Lung (tissue), 11 donors: ENCODE measurements at regions not wholly inside any gene's neighbourhood (a gene's known extent, or its start where the extent isn't known, plus 50 kb on each side); places are given as distances from the start of the nearest gene placed in this dataset.
A peak's percentile ranks its signal among the peaks of the same experiment; 100 is the strongest.

Experiments
- ATAC-seq: fragments of 200-7000 bp; cut with Tn5 transposase; one replicate; pipeline ENCODE4 v1.9.1; 2020; ENCODE audit warnings: moderate number of reproducible peaks; ENCODE audit not compliant: insufficient read depth, low FRiP score
- DNase-seq, 3 donors: peaks; one replicate each; pipeline ENCODE4 v3.0.0-alpha.2; 2013 to 2017
- H3K27ac ChIP-seq, 2 donors: one replicate each; pipeline ENCODE4 v1.5.1; 2013; ENCODE audit warnings: mild to moderate bottlenecking in 2 of 2, moderate library complexity in 2 of 2, control low read depth in 1 of 2, inconsistent platforms in 1 of 2, low read depth in 1 of 2, low read length in 1 of 2
- H3K27me3 ChIP-seq, 3 donors: one replicate each; pipeline ENCODE4 v1.5.1; 2013; ENCODE audit warnings: low read length in 2 of 3; ENCODE audit not compliant: control insufficient read depth in 3 of 3, insufficient read depth in 3 of 3
- H3K36me3 ChIP-seq, 4 donors: one replicate each; pipeline ENCODE4 v1.5.1; 2013; ENCODE audit warnings: low read length in 4 of 4, mild to moderate bottlenecking in 1 of 4, moderate library complexity in 1 of 4; ENCODE audit not compliant: control insufficient read depth in 4 of 4, insufficient read depth in 4 of 4
- H3K4me1 ChIP-seq, 5 donors: one replicate each; pipeline ENCODE4 v1.5.1; 2013; ENCODE audit warnings: low read length in 5 of 5, mild to moderate bottlenecking in 2 of 5, moderate library complexity in 1 of 5; ENCODE audit not compliant: control insufficient read depth in 5 of 5, insufficient read depth in 5 of 5
- H3K4me3 ChIP-seq: one replicate; pipeline ENCODE4 v1.5.1; 2013; ENCODE audit warnings: mild to moderate bottlenecking, control low read depth, moderate library complexity
- H3K9ac ChIP-seq, 2 donors: one replicate each; pipeline ENCODE4 v1.5.1; 2013; ENCODE audit warnings: low read length in 2 of 2, control low read depth in 1 of 2; ENCODE audit not compliant: insufficient read depth in 1 of 2
- H3K9me3 ChIP-seq, 4 donors: one replicate each; pipeline ENCODE4 v1.5.1; 2013; ENCODE audit warnings: low read length in 3 of 4, mild to moderate bottlenecking in 1 of 4, moderate library complexity in 1 of 4; ENCODE audit not compliant: control insufficient read depth in 4 of 4, insufficient read depth in 3 of 4
- WGBS, 2 donors: extraction: QIAGEN DNeasy Blood & Tissue Kit; methylation state at CpG; one replicate each; pipeline ENCODE4 v1.1.7; 2013; 5-methylcytosine and 5-hydroxymethylcytosine counted together
- TF ChIP-seq, protein P1 (sequence below): IDR thresholded peaks from 2 replicates; pipeline ENCODE4 v1.5.1; 2012; ENCODE audit warnings: mild to moderate bottlenecking; ENCODE audit errors: control extremely low read depth, extremely low read depth
- donor health status: control.
- donor health status: control.
- donor health status: Bipolar disorder and iron deficiency.
- donor health status: healthy.
- donor health status: DM: yes; HTN: yes; CAD: no.

DNA sequence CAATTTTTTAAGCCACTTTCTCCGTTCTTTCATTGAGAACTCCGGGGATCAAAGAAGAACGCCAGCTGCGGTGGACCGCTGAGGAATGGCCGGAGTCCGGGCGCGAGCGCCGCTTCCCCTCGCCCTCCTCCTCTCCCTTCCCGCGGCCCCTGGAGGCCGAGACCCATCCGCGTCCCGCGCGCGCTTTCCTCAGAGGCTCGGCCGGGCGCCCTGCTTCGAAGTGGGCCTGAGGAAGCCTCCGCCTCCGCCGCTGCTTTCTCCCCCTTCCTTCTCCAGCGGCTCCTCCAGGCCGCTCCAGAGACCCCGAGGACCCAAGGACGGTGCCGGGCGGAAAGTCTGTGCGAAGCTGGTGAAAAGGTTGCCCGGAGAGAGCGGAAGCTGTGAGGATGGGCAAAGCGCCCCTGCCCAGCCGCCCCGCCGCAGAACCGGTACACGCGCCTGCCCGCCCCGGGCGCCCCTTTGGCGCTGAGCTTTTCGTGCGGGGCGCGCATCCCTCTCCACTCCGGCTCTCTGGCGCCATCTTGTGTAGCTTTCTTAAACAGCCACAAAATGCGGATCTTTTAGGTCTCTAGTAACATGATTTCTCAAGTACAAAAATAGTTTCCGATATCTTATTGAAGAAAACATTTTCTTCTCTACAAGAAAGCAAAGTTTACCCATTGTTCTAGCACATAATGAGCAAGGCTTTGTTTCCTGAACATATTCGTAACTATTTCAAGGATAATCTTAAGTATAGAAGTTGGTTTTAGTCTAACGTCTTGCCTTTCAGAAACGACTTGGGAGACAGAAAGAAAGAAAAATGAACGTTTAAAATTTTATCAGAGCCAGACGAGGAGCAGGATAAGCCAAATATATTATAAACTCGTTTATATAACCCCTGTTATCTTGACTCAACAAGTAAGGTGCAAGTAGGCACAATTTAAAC is 59.2 kb upstream of the FAM174B start:
- peak overlapping the region; percentile 55 to 59 for H3K27ac ChIP-seq
- peak overlapping the region; percentile 39 for H3K4me3 ChIP-seq
- H3K9ac ChIP-seq: peak overlapping the region; percentile 71 to 90
- H3K27me3 ChIP-seq: no peaks in the 10 kb centered on the region
- H3K36me3 ChIP-seq: no peaks in the 10 kb centered on the region
- ATAC-seq: peak; percentile 98
- 2 to 3% methylated on average over 62 of the region's 62 CpGs for WGBS, 2 donors
- TF ChIP-seq, protein P1, sequence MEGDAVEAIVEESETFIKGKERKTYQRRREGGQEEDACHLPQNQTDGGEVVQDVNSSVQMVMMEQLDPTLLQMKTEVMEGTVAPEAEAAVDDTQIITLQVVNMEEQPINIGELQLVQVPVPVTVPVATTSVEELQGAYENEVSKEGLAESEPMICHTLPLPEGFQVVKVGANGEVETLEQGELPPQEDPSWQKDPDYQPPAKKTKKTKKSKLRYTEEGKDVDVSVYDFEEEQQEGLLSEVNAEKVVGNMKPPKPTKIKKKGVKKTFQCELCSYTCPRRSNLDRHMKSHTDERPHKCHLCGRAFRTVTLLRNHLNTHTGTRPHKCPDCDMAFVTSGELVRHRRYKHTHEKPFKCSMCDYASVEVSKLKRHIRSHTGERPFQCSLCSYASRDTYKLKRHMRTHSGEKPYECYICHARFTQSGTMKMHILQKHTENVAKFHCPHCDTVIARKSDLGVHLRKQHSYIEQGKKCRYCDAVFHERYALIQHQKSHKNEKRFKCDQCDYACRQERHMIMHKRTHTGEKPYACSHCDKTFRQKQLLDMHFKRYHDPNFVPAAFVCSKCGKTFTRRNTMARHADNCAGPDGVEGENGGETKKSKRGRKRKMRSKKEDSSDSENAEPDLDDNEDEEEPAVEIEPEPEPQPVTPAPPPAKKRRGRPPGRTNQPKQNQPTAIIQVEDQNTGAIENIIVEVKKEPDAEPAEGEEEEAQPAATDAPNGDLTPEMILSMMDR: peak; percentile 75
- peaks cover 0 to 8% (median 0%) of the 10 kb centered on the region in 4 donors for H3K9me3 ChIP-seq
- peaks cover 0 to 18% (median 0%) of the 10 kb centered on the region in 5 donors for H3K4me1 ChIP-seq
- DNase-seq: peak; percentile 91 to 95 (median 94)

DNA sequence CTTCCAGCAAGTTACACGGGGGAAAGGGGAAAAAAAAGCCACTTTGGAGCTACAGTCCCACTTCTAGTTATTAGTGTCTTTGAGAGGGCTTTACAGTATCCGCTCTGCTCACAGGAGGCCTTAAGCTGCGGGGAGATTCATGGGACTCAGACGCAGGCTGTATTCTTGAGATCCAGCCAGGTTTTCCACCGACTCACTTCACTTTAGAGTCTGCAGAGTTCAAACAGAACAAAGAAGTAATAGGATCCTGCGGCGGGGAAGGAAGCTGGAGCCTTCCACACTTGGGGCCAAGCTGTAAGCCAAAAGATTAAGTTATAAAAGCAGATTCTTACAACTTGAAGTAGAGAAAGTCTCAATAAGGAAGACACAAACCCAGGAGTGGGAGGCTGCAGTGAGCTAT is 60.2 kb upstream of the FAM174B start:
- no peak for ATAC-seq
- H3K36me3 ChIP-seq: no peaks in the 10 kb centered on the region
- WGBS, 2 donors: 67 to 76% methylated on average over 7 of the region's 7 CpGs
- peak; percentile 63 to 90 (median 76) for DNase-seq
- H3K4me3 ChIP-seq: no peak overlapping the region
- H3K9ac ChIP-seq: no peak overlapping the region
- H3K9me3 ChIP-seq: peaks cover 0 to 10% (median 0%) of the 10 kb centered on the region in 4 donors
- H3K27ac ChIP-seq: no peak overlapping the region
- TF ChIP-seq, protein P1: no peak
- H3K4me1 ChIP-seq: peaks cover 0 to 18% (median 0%) of the 10 kb centered on the region in 5 donors
- H3K27me3 ChIP-seq: no peaks in the 10 kb centered on the region

DNA sequence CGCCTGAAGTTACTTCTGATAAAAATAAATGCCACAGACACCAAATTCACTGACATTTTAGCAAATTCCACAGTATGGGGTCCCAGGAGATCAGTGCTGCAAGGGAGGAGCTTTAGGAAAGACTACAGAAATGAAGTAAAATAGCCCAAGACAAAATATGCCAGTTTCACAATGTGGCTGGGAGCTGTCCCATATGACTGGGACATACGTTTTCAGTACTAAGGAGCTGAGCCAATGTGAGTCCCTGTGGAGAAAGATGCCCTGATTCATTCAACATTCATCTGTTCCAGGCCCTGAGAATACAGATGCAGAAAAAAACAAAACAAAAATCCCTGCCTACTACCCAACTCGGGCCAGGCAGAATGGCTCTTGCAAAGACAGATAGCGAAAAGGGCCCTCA is 63.4 kb upstream of the FAM174B start:
- H3K36me3 ChIP-seq: peaks cover 0 to 2% (median 0%) of the 10 kb centered on the region in 4 donors
- peak in 1 of 3 donors; percentile 37 for DNase-seq
- H3K9me3 ChIP-seq: peaks cover 0 to 10% (median 1%) of the 10 kb centered on the region in 4 donors
- no peak overlapping the region for H3K9ac ChIP-seq
- H3K4me1 ChIP-seq: peaks cover 0 to 18% (median 0%) of the 10 kb centered on the region in 5 donors
- H3K27ac ChIP-seq: no peak overlapping the region
- no peak for ATAC-seq
- no peak overlapping the region for H3K4me3 ChIP-seq
- no peaks in the 10 kb centered on the region for H3K27me3 ChIP-seq
- TF ChIP-seq, protein P1: no peak
- WGBS, 2 donors: 76 to 81% methylated on average over 4 of the region's 4 CpGs
